Lower lobe of right lung (tissue), 2 donors: ENCODE measurements at regions not wholly inside any gene's neighbourhood (a gene's known extent, or its start where the extent isn't known, plus 50 kb on each side); places are given as distances from the start of the nearest gene placed in this dataset.

Experiments
- ATAC-seq, 2 donors: fragments of 200-7000 bp; cut with Tn5 transposase; one replicate each; pipeline ENCODE4 v1.9.1; 2020 to 2022; ENCODE audit warnings: mild to moderate bottlenecking in 2 of 2, moderate library complexity in 2 of 2
- DNase-seq: peaks from one replicate; pipeline ENCODE4 v3.0.0-alpha.2; 2020
- H3K27ac ChIP-seq: fragments of 200-600 bp; one replicate; pipeline ENCODE4 v1.8.0; 2022
- H3K27me3 ChIP-seq: fragments of 200-600 bp; one replicate; pipeline ENCODE4 v1.8.0; 2022; ENCODE audit warnings: low read depth
- H3K36me3 ChIP-seq: fragments of 200-600 bp; one replicate; pipeline ENCODE4 v1.8.0; 2022; ENCODE audit warnings: mild to moderate bottlenecking
- H3K4me1 ChIP-seq: fragments of 200-600 bp; one replicate; pipeline ENCODE4 v1.8.0; 2022
- H3K4me3 ChIP-seq: fragments of 200-600 bp; one replicate; pipeline ENCODE4 v1.8.0; 2022; ENCODE audit warnings: mild to moderate bottlenecking
- H3K9me3 ChIP-seq: fragments of 200-600 bp; one replicate; pipeline ENCODE4 v1.8.0; 2022
- CTCF ChIP-seq: fragments of 200-600 bp; IDR thresholded peaks from one replicate; pipeline ENCODE4 v1.8.0; 2022; ENCODE audit warnings: antibody characterized with exemption, mild to moderate bottlenecking
- intact Hi-C: fragments of 100-400 bp; cut with DNase I; formaldehyde crosslinking; loops from one replicate; pipeline ENCODE4 v1.11.0; 2022
- donor health status: DM: no; HTN: yes; CAD: no; lungs with severe emphysema.

- intact Hi-C loops, result no loop called here
- TF ChIP-seq CTCF, result no peak
- Histone ChIP-seq H3K9me3 (no peaks in the 10 kb centered on the region), H3K4me3 (no peak overlapping the region), H3K27me3 (no peaks in the 10 kb centered on the region), H3K4me1 (no peaks in the 10 kb centered on the region), H3K36me3 (no peaks in the 10 kb centered on the region), H3K27ac (no peak overlapping the region)
- ATAC-seq (no peak), DNase-seq (no peak)
Observed at GRCh38 chr13:36493046-36493445, 60.8 kb downstream of the CCNA1 start.

GRCh38 chr13:36495431-36495830, 63.1 kb downstream of the CCNA1 start:
- Histone ChIP-seq H3K27ac (no peak overlapping the region), H3K36me3 (no peaks in the 10 kb centered on the region), H3K4me3 (no peak overlapping the region), H3K27me3 (no peaks in the 10 kb centered on the region), H3K9me3 (no peaks in the 10 kb centered on the region), H3K4me1 (no peaks in the 10 kb centered on the region)
- no peak for TF ChIP-seq CTCF
- ATAC-seq (no peak), DNase-seq (no peak)
- intact Hi-C loops, result no loop called here

GRCh38 chr13:36509369-36509768, 77.1 kb downstream of the CCNA1 start:
- no peaks in the 10 kb centered on the region for H3K9me3 ChIP-seq
- no peak overlapping the region for H3K27ac ChIP-seq
- TF ChIP-seq CTCF, result no peak
- ATAC-seq, result no peak
- no peak overlapping the region for H3K4me3 ChIP-seq
- intact Hi-C loops, result no loop called here
- H3K4me1 ChIP-seq, result no peaks in the 10 kb centered on the region
- no peaks in the 10 kb centered on the region for H3K27me3 ChIP-seq
- H3K36me3 ChIP-seq, result no peaks in the 10 kb centered on the region
- DNase-seq, result no peak

GRCh38 chr13:36512771-36513170, 80.5 kb downstream of the CCNA1 start:
- DNase-seq (no peak), ATAC-seq (no peak)
- Histone ChIP-seq H3K4me1 (no peaks in the 10 kb centered on the region), H3K27ac (no peak overlapping the region), H3K36me3 (no peaks in the 10 kb centered on the region), H3K27me3 (no peaks in the 10 kb centered on the region), H3K9me3 (no peaks in the 10 kb centered on the region), H3K4me3 (no peak overlapping the region)
- intact Hi-C loops, result no loop called here
- no peak for TF ChIP-seq CTCF

GRCh38 chr13:36513266-36513665, 81.0 kb downstream of the CCNA1 start:
- DNase-seq, result no peak
- intact Hi-C loops, result no loop called here
- Histone ChIP-seq H3K9me3 (no peaks in the 10 kb centered on the region), H3K36me3 (no peaks in the 10 kb centered on the region), H3K4me3 (no peak overlapping the region), H3K27ac (no peak overlapping the region), H3K27me3 (no peaks in the 10 kb centered on the region), H3K4me1 (no peaks in the 10 kb centered on the region)
- TF ChIP-seq CTCF, result no peak
- no peak for ATAC-seq

- H3K4me1 ChIP-seq, result no peaks in the 10 kb centered on the region
- no peak for DNase-seq
- ATAC-seq, result no peak
- intact Hi-C loops, result no loop called here
- H3K27me3 ChIP-seq, result no peaks in the 10 kb centered on the region
- H3K27ac ChIP-seq, result no peak overlapping the region
- no peak overlapping the region for H3K4me3 ChIP-seq
- TF ChIP-seq CTCF, result no peak
- H3K36me3 ChIP-seq, result no peaks in the 10 kb centered on the region
- no peaks in the 10 kb centered on the region for H3K9me3 ChIP-seq
Observed at GRCh38 chr13:36515466-36515865, 83.2 kb downstream of the CCNA1 start.
